ENCODE measurements at regions not wholly inside any gene's neighbourhood (a gene's known extent, or its start where the extent isn't known, plus 50 kb on each side); places are given as distances from the start of the nearest gene placed in this dataset.

GRCh38 chr18:43192408-43192807, 76.9 kb upstream of the RIT2 start:
- H3K79me2 ChIP-seq (ENCODE audit: control insufficient read depth, low read length) = no peaks in the 10 kb centered on the region
- no peak overlapping the region for H3K27ac ChIP-seq (ENCODE audit: low read depth, low read length)
- H3K9me2 ChIP-seq (replicated peaks; ENCODE audit: control insufficient read depth, low read length) = no peaks in the 10 kb centered on the region; the same call in 1 of the 2 replicates
- no peaks in the 10 kb centered on the region for H4K20me1 ChIP-seq (ENCODE audit: control insufficient read depth, insufficient read depth, low read depth, low read length)
- H3F3A ChIP-seq (ENCODE audit: control insufficient read depth, insufficient read depth) = no peaks in the 10 kb centered on the region
- no peak overlapping the region for H3K4me2 ChIP-seq (ENCODE audit: low read length)
- H3K36me3 ChIP-seq (ENCODE audit: control insufficient read depth, low read length) = no peaks in the 10 kb centered on the region
- no peaks in the 10 kb centered on the region for H3K27me3 ChIP-seq (ENCODE audit: control insufficient read depth, low read length)
- no peak overlapping the region for H3K4me3 ChIP-seq (ENCODE audit: low read length)
- no peaks in the 10 kb centered on the region for H3K9me3 ChIP-seq (ENCODE audit: control insufficient read depth, insufficient read depth, low read length)
- H3K4me1 ChIP-seq (ENCODE audit: control insufficient read depth, low read length) = no peaks in the 10 kb centered on the region
- TF ChIP-seq CTCF (IDR thresholded peaks at IDR 0.05; ENCODE audit: low read depth, low read length, poor library complexity, severe bottlenecking) = no peak
- no peak for TF ChIP-seq EZH2phosphoT487 (IDR thresholded peaks at IDR 0.05; ENCODE audit: borderline replicate concordance, low read length)

GRCh38 chr18:43181711-43182110, 66.2 kb upstream of the RIT2 start:
- Histone ChIP-seq H3K79me2 (ENCODE audit: control insufficient read depth, low read length) (no peaks in the 10 kb centered on the region), H3K4me3 (ENCODE audit: low read length) (no peak overlapping the region), H3K4me2 (ENCODE audit: low read length) (no peak overlapping the region), H3F3A (ENCODE audit: control insufficient read depth, insufficient read depth) (no peaks in the 10 kb centered on the region), H3K36me3 (ENCODE audit: control insufficient read depth, low read length) (no peaks in the 10 kb centered on the region), H3K9me2 (replicated peaks; ENCODE audit: control insufficient read depth, low read length) (no peaks in the 10 kb centered on the region), H3K9me3 (ENCODE audit: control insufficient read depth, insufficient read depth, low read length) (no peaks in the 10 kb centered on the region), H3K27me3 (ENCODE audit: control insufficient read depth, low read length) (no peaks in the 10 kb centered on the region), H3K4me1 (ENCODE audit: control insufficient read depth, low read length) (no peaks in the 10 kb centered on the region), H4K20me1 (ENCODE audit: control insufficient read depth, insufficient read depth, low read depth, low read length) (no peaks in the 10 kb centered on the region), H3K27ac (ENCODE audit: low read depth, low read length) (no peak overlapping the region)
- TF ChIP-seq EZH2phosphoT487 (IDR thresholded peaks at IDR 0.05; ENCODE audit: borderline replicate concordance, low read length) (no peak), CTCF (IDR thresholded peaks at IDR 0.05; ENCODE audit: low read depth, low read length, poor library complexity, severe bottlenecking) (no peak)

GRCh38 chr18:43180814-43181213, 65.3 kb upstream of the RIT2 start:
- Histone ChIP-seq H4K20me1 (ENCODE audit: control insufficient read depth, insufficient read depth, low read depth, low read length) (no peaks in the 10 kb centered on the region), H3K27ac (ENCODE audit: low read depth, low read length) (no peak overlapping the region), H3K4me1 (ENCODE audit: control insufficient read depth, low read length) (no peaks in the 10 kb centered on the region), H3K9me3 (ENCODE audit: control insufficient read depth, insufficient read depth, low read length) (no peaks in the 10 kb centered on the region), H3K79me2 (ENCODE audit: control insufficient read depth, low read length) (no peaks in the 10 kb centered on the region), H3K9me2 (replicated peaks; ENCODE audit: control insufficient read depth, low read length) (no peaks in the 10 kb centered on the region), H3F3A (ENCODE audit: control insufficient read depth, insufficient read depth) (no peaks in the 10 kb centered on the region), H3K27me3 (ENCODE audit: control insufficient read depth, low read length) (no peaks in the 10 kb centered on the region), H3K36me3 (ENCODE audit: control insufficient read depth, low read length) (no peaks in the 10 kb centered on the region), H3K4me3 (ENCODE audit: low read length) (no peak overlapping the region), H3K4me2 (ENCODE audit: low read length) (no peak overlapping the region)
- TF ChIP-seq EZH2phosphoT487 (IDR thresholded peaks at IDR 0.05; ENCODE audit: borderline replicate concordance, low read length) (no peak), CTCF (IDR thresholded peaks at IDR 0.05; ENCODE audit: low read depth, low read length, poor library complexity, severe bottlenecking) (no peak)

- Histone ChIP-seq H3K4me2 (ENCODE audit: low read length) (no peak overlapping the region), H4K20me1 (ENCODE audit: control insufficient read depth, insufficient read depth, low read depth, low read length) (no peaks in the 10 kb centered on the region), H3K4me3 (ENCODE audit: low read length) (no peak overlapping the region), H3K36me3 (ENCODE audit: control insufficient read depth, low read length) (no peaks in the 10 kb centered on the region), H3K9me2 (replicated peaks; ENCODE audit: control insufficient read depth, low read length) (no peaks in the 10 kb centered on the region), H3K9me3 (ENCODE audit: control insufficient read depth, insufficient read depth, low read length) (no peaks in the 10 kb centered on the region), H3K27me3 (ENCODE audit: control insufficient read depth, low read length) (no peaks in the 10 kb centered on the region), H3F3A (ENCODE audit: control insufficient read depth, insufficient read depth) (no peaks in the 10 kb centered on the region), H3K4me1 (ENCODE audit: control insufficient read depth, low read length) (no peaks in the 10 kb centered on the region), H3K27ac (ENCODE audit: low read depth, low read length) (no peak overlapping the region), H3K79me2 (ENCODE audit: control insufficient read depth, low read length) (no peaks in the 10 kb centered on the region)
- no peak for TF ChIP-seq EZH2phosphoT487 (IDR thresholded peaks at IDR 0.05; ENCODE audit: borderline replicate concordance, low read length)
Measured at GRCh38 chr18:43175257-43175656, 59.8 kb upstream of the RIT2 start.
